GM12878 (cell line): ENCODE measurements at regions not wholly inside any gene's neighbourhood (a gene's known extent, or its start where the extent isn't known, plus 50 kb on each side); places are given as distances from the start of the nearest gene placed in this dataset.

Experiments
- ATAC-seq: fragments of 200-7000 bp; cut with Tn5 transposase; 3 replicates; pipeline ENCODE4 v1.9.1; 2020; ENCODE audit warnings: mild to moderate bottlenecking, moderate library complexity
- BruUV-seq: library from RNA; stranded (reverse); fragments of 400-500 nt; replicated peaks from 2 replicates; lab custom pipeline; 2021; lab: Mats Ljungman, UMichigan
- CTCF ChIA-PET: fragments of 300-600 bp; sonication (Branson Sonifier 250); formaldehyde crosslinking; extraction: SDS; loops from one replicate; lab custom pipeline; 2021; ENCODE audit warnings: inconsistent platforms; lab: Yijun Ruan, JAX
- POLR2A ChIA-PET: fragments of 350-600 bp; formaldehyde crosslinking; extraction: SDS; loops from one replicate; lab custom pipeline; 2021; ENCODE audit warnings: inconsistent platforms; lab: Charles Lee
- RAD21 ChIA-PET: fragments of 300-600 bp; sonication (Branson Sonifier 250); formaldehyde crosslinking; loops from one replicate; lab custom pipeline; 2023; ENCODE audit warnings: antibody characterized with exemption; ENCODE audit not compliant: unreplicated experiment; lab: Charles Lee
- SMC1A ChIA-PET: fragments of 300-600 bp; sonication (Branson Sonifier 250); formaldehyde crosslinking; loops from one replicate; lab custom pipeline; 2023; ENCODE audit not compliant: unreplicated experiment, uncharacterized antibody; lab: Charles Lee
- DNase-seq: peaks from one replicate; pipeline ENCODE4 v3.0.0-alpha.2; 2011; ENCODE audit warnings: low read depth, low spot score
- FAIRE-seq: peaks from 3 replicates; lab custom pipeline; 2011; peaks lifted over from hg19 to GRCh38; lab: Jason Lieb, UNC
- H2AFZ ChIP-seq: 2 replicates; pipeline ENCODE4 v1.6.0; 2011; ENCODE audit warnings: low read depth, low read length, control low read depth; ENCODE audit not compliant: control insufficient read depth
- H3K27ac ChIP-seq: 2 replicates; pipeline ENCODE4 v1.5.1; 2011; ENCODE audit warnings: control low read depth; ENCODE audit not compliant: control insufficient read depth, insufficient read depth
- H3K27me3 ChIP-seq, 2 experiments: replicated peaks in 1 of 2; 2 replicates each; pipeline versions ENCODE4 v1.6.0 to v1.6.1; 2011; ENCODE audit warnings: low read length in 1 of 2; ENCODE audit not compliant: control insufficient read depth in 2 of 2, insufficient read depth in 2 of 2
- H3K36me3 ChIP-seq, 2 experiments: 2 replicates each; pipeline ENCODE4 v1.5.1; 2011; ENCODE audit warnings: low read length in 1 of 2; ENCODE audit not compliant: control insufficient read depth in 2 of 2, insufficient read depth in 2 of 2
- H3K4me1 ChIP-seq: 2 replicates; pipeline ENCODE4 v1.6.1; 2011; ENCODE audit warnings: mild to moderate bottlenecking, low read length, moderate library complexity, mixed read lengths; ENCODE audit not compliant: control insufficient read depth, insufficient read depth
- H3K4me2 ChIP-seq: 2 replicates; pipeline ENCODE4 v1.6.0; 2011; ENCODE audit warnings: control low read depth; ENCODE audit not compliant: control insufficient read depth, insufficient read depth
- H3K4me3 ChIP-seq: fragments of 200-600 bp; sonication (generic); 2 replicates; pipeline ENCODE4 v1.5.1; 2016
- H3K79me2 ChIP-seq: 2 replicates; pipeline ENCODE4 v1.6.0; 2011; ENCODE audit warnings: low read length; ENCODE audit not compliant: control insufficient read depth, insufficient read depth
- H3K9ac ChIP-seq: 2 replicates; pipeline ENCODE4 v1.8.0; 2011; ENCODE audit warnings: low read length, control low read depth, mixed read lengths; ENCODE audit not compliant: control insufficient read depth, insufficient read depth
- H3K9me3 ChIP-seq: replicated peaks from 3 replicates; pipeline ENCODE4 v1.5.1; 2011; ENCODE audit warnings: mild to moderate bottlenecking, low read length; ENCODE audit not compliant: control insufficient read depth, insufficient read depth
- H4K20me1 ChIP-seq: 2 replicates; pipeline ENCODE4 v1.6.0; 2011; ENCODE audit not compliant: control insufficient read depth, insufficient read depth
- BCL3 ChIP-seq: IDR thresholded peaks from 2 replicates; pipeline ENCODE4 v1.6.1; 2011; ENCODE audit warnings: borderline replicate concordance, low read depth, mild to moderate bottlenecking, moderate library complexity, low read length; ENCODE audit not compliant: insufficient read depth, poor library complexity, severe bottlenecking
- CHD1 ChIP-seq: IDR thresholded peaks from 2 replicates; pipeline ENCODE4 v1.6.1; 2012; ENCODE audit warnings: low read depth, low read length, improper control_type of control experiment
- MTA2 ChIP-seq: fragments of 450-650 bp; IDR thresholded peaks from 2 replicates; pipeline ENCODE4 v1.6.1; 2016; ENCODE audit warnings: low read depth, mild to moderate bottlenecking, moderate library complexity
- RAD51 ChIP-seq: fragments of 450-650 bp; IDR thresholded peaks from 2 replicates; pipeline ENCODE4 v1.6.1; 2016; ENCODE audit warnings: moderate library complexity, mild to moderate bottlenecking, inconsistent platforms
- SREBF1 ChIP-seq: IDR thresholded peaks from 2 replicates; pipeline ENCODE4 v1.6.1; 2012; ENCODE audit warnings: mild to moderate bottlenecking, low read length
- STAT1 ChIP-seq: fragments of 450-650 bp; conservative IDR thresholded peaks from 2 replicates; pipeline ENCODE4 v1.6.1; 2014; ENCODE audit warnings: antibody characterized with exemption, mild to moderate bottlenecking
- ZBTB11 ChIP-seq: fragments of 450-650 bp; formaldehyde crosslinking; IDR thresholded peaks from 2 replicates; pipeline ENCODE4 v1.5.0; 2022; ENCODE audit warnings: mild to moderate bottlenecking, missing genetic modification characterization
- WGBS: methylation state at CpG from one replicate; pipeline ENCODE4 v1.1.6; 2016; ENCODE audit warnings: low lambda C conversion rate; ENCODE audit not compliant: insufficient replicate concordance, insufficient coverage; ENCODE audit errors: missing lambda C conversion rate; 5-methylcytosine and 5-hydroxymethylcytosine counted together
- in situ Hi-C: fragments of 300-500 bp; cut with MboI; formaldehyde crosslinking; loops from 9 replicates; pipeline ENCODE4 v1.14.3; 2018; ENCODE audit warnings: mixed read lengths
- intact Hi-C: fragments of 100-400 bp; cut with micrococcal nuclease; formaldehyde crosslinking; loops from one replicate; pipeline ENCODE4 v1.14.2; 2022; ENCODE audit not compliant: unreplicated experiment

GRCh38 chr7:121638286-121638685 lies 234.7 kb upstream of the PTPRZ1 start (continued):
- TF ChIP-seq STAT1 (no peak), BCL3 (no peak), ZBTB11 (CRISPR knock-in tag) (no peak), SREBF1 (no peak), RAD51 (no peak), MTA2 (no peak)

GRCh38 chr7:121634356-121634755 lies 238.2 kb upstream of the FAM3C start:
- CTCF ChIA-PET, result interaction anchor here (1.4 kb wide), 1 partner anchor 10 kb away, joined by 3 read pairs; no protein-coding TSS in a partner anchor
- BruUV-seq, result no TSS peak
- no peak overlapping the region for H3K4me2 ChIP-seq
- no peak overlapping the region for H3K27ac ChIP-seq
- intact Hi-C loops (no loop called here), in situ Hi-C loops (no loop called here)
- ATAC-seq, result no peak
- no peak overlapping the region for H2AFZ ChIP-seq
- RAD21 ChIA-PET, result no interaction called here
- no peak for FAIRE-seq
- 0% methylated on average over 1 of the region's 1 CpG for WGBS
- H3K9ac ChIP-seq, result no peak overlapping the region
- no peaks in the 10 kb centered on the region for H4K20me1 ChIP-seq
- SMC1A ChIA-PET, result interaction anchor here (1.1 kb wide), 1 partner anchor 22 kb away, joined by 3 read pairs; no protein-coding TSS in a partner anchor
- TF ChIP-seq CHD1, result no peak
- H3K27me3 ChIP-seq, result no peaks in the 10 kb centered on the region
- no peak overlapping the region for H3K4me3 ChIP-seq
- H3K9me3 ChIP-seq, result no peaks in the 10 kb centered on the region
- H3K79me2 ChIP-seq, result no peaks in the 10 kb centered on the region
- POLR2A ChIA-PET, result no interaction called here
- H3K36me3 ChIP-seq, result no peaks in the 10 kb centered on the region
- no peaks in the 10 kb centered on the region for H3K4me1 ChIP-seq
- DNase-seq, result no peak
